SK-N-SH (cell line): ENCODE measurements at regions not wholly inside any gene's neighbourhood (a gene's known extent, or its start where the extent isn't known, plus 50 kb on each side); places are given as distances from the start of the nearest gene placed in this dataset.

Experiments
- CTCF ChIA-PET: fragments of 300-600, 350-600 bp; formaldehyde crosslinking; extraction: SDS; loops from one replicate; lab custom pipeline; 2021; lab: Yijun Ruan, JAX
- POLR2A ChIA-PET: fragments of 350-600 bp; sonication (Branson Sonifier 250); formaldehyde crosslinking; extraction: SDS; loops from one replicate; lab custom pipeline; 2020; ENCODE audit warnings: antibody characterized with exemption, inconsistent platforms; lab: Yijun Ruan, JAX
- DNase-seq: peaks from one replicate; pipeline ENCODE4 v3.0.0; 2012
- H2AFZ ChIP-seq: fragments of 200-600 bp; sonication (generic); 2 replicates; pipeline ENCODE4 v1.8.1; 2016; ENCODE audit warnings: antibody characterized with exemption, mild to moderate bottlenecking, low read depth
- H3F3A ChIP-seq: fragments of 200-600 bp; sonication (generic); replicated peaks from 2 replicates; pipeline ENCODE3; 2016; ENCODE audit warnings: antibody characterized with exemption, mild to moderate bottlenecking; ENCODE audit not compliant: insufficient read depth
- H3K27ac ChIP-seq, 2 experiments: fragments of 200-500 bp in 1 of 2; fragments of 200-600 bp in 1 of 2; sonication (Bioruptor generic) in 1 of 2; sonication (generic), shearing (Covaris generic) in 1 of 2; 2 replicates each; pipeline versions ENCODE4 v1.5.1 to v1.6.1; 2014 to 2016; ENCODE audit warnings: low read depth in 2 of 2, inconsistent platforms in 1 of 2, low read length in 1 of 2, mild to moderate bottlenecking in 1 of 2, mixed read lengths in 1 of 2
- H3K27me3 ChIP-seq: fragments of 200-600 bp; sonication (generic), shearing (Covaris generic); 2 replicates; pipeline ENCODE4 v1.6.1; 2016; ENCODE audit warnings: mixed run types; ENCODE audit not compliant: insufficient read depth
- H3K36me3 ChIP-seq, 2 experiments: fragments of 200-500 bp in 1 of 2; fragments of 200-600 bp in 1 of 2; sonication (Bioruptor generic) in 1 of 2; sonication (generic) in 1 of 2; replicated peaks in 1 of 2; 2 replicates each; pipeline versions ENCODE3 to v1.5.1; 2014 to 2016; ENCODE audit warnings: low read length in 1 of 2, mild to moderate bottlenecking in 1 of 2; ENCODE audit not compliant: insufficient read depth in 2 of 2, control insufficient read depth in 1 of 2
- H3K4me1 ChIP-seq, 2 experiments: fragments of 200-500 bp in 1 of 2; fragments of 200-600 bp in 1 of 2; sonication (Bioruptor generic) in 1 of 2; sonication (generic), shearing (Covaris generic) in 1 of 2; 2 replicates each; pipeline versions ENCODE4 v1.5.1 to v1.6.1; 2014 to 2016; ENCODE audit warnings: low read depth in 1 of 2, low read length in 1 of 2, mixed run types in 1 of 2; ENCODE audit not compliant: insufficient read depth in 2 of 2, control insufficient read depth in 1 of 2
- H3K4me2 ChIP-seq: fragments of 200-600 bp; sonication (generic), shearing (Covaris generic); 2 replicates; pipeline ENCODE4 v1.6.1; 2017; ENCODE audit warnings: mixed run types
- H3K4me3 ChIP-seq, 2 experiments: fragments of 200-500 bp in 1 of 2; fragments of 200-600 bp in 1 of 2; sonication (Bioruptor generic) in 1 of 2; sonication (generic), shearing (Covaris generic) in 1 of 2; 2 replicates each; pipeline versions ENCODE4 v1.5.1 to v1.8.1; 2014 to 2016; ENCODE audit warnings: low read depth in 2 of 2, inconsistent platforms in 1 of 2, low read length in 1 of 2, mild to moderate bottlenecking in 1 of 2, mixed read lengths in 1 of 2, moderate library complexity in 1 of 2
- H3K79me2 ChIP-seq: fragments of 200-600 bp; sonication (generic); 2 replicates; pipeline ENCODE4 v1.8.1; 2017; ENCODE audit warnings: mild to moderate bottlenecking; ENCODE audit not compliant: insufficient read depth
- H3K9ac ChIP-seq: fragments of 200-600 bp; sonication (generic); 2 replicates; pipeline ENCODE4 v1.6.1; 2017; ENCODE audit warnings: mixed run types
- H3K9me2 ChIP-seq: fragments of 200-600 bp; sonication (generic); 2 replicates; pipeline ENCODE4 v1.6.1; 2017; ENCODE audit warnings: mixed run types
- H3K9me3 ChIP-seq: fragments of 200-600 bp; sonication (generic); 2 replicates; pipeline ENCODE4 v1.6.1; 2017; ENCODE audit warnings: mixed run types, mild to moderate bottlenecking, moderate library complexity
- H4K20me1 ChIP-seq: fragments of 200-600 bp; sonication (generic); 2 replicates; pipeline ENCODE4 v1.6.1; 2017; ENCODE audit warnings: mild to moderate bottlenecking, mixed run types; ENCODE audit not compliant: insufficient read depth
- CHD2 ChIP-seq: fragments of 150-350 bp; IDR thresholded peaks from 2 replicates; pipeline ENCODE4 v1.6.1; 2018; ENCODE audit warnings: low read length; ENCODE audit not compliant: partially characterized antibody
- ELF1 ChIP-seq: IDR thresholded peaks from 2 replicates; pipeline ENCODE4 v1.4.0; 2012
- EP300 ChIP-seq, 2 experiments: IDR thresholded peaks; 2 replicates each; pipeline versions ENCODE4 v1.4.0 to v1.6.1; 2012; ENCODE audit warnings: borderline replicate concordance in 1 of 2, low read depth in 1 of 2, low read length in 1 of 2
- FOSL2 ChIP-seq: IDR thresholded peaks from 2 replicates; pipeline ENCODE4 v1.4.0; 2012; ENCODE audit warnings: low read depth, mild to moderate bottlenecking, moderate library complexity, borderline replicate concordance
- FOXM1 ChIP-seq: IDR thresholded peaks from 2 replicates; pipeline ENCODE4 v1.4.0; 2012; ENCODE audit warnings: low read depth, mild to moderate bottlenecking
- GABPA ChIP-seq: IDR thresholded peaks from 2 replicates; pipeline ENCODE4 v1.4.0; 2012; ENCODE audit warnings: low read depth, mild to moderate bottlenecking
- MEF2A ChIP-seq: IDR thresholded peaks from 2 replicates; pipeline ENCODE4 v1.4.0; 2012; ENCODE audit warnings: low read depth, borderline replicate concordance
- NRF1 ChIP-seq: IDR thresholded peaks from 2 replicates; pipeline ENCODE4 v1.6.1; 2012; ENCODE audit warnings: low read depth, mild to moderate bottlenecking, low read length
- POLR2AphosphoS5 ChIP-seq: IDR thresholded peaks from 2 replicates; pipeline ENCODE4 v1.6.1; 2012; ENCODE audit warnings: low read depth, low read length
- RAD21 ChIP-seq: IDR thresholded peaks from 2 replicates; pipeline ENCODE4 v1.6.1; 2012; ENCODE audit warnings: mild to moderate bottlenecking, low read length
- RCOR1 ChIP-seq: fragments of 150-350 bp; IDR thresholded peaks from 2 replicates; pipeline ENCODE4 v1.6.1; 2017; ENCODE audit warnings: antibody characterized with exemption, low read length
- RXRA ChIP-seq: IDR thresholded peaks from 2 replicates; pipeline ENCODE4 v1.4.0; 2012; ENCODE audit warnings: low read depth, mild to moderate bottlenecking, borderline replicate concordance
- TAF1 ChIP-seq: IDR thresholded peaks from 2 replicates; pipeline ENCODE4 v1.6.1; 2012; ENCODE audit warnings: low read depth, mild to moderate bottlenecking, low read length, moderate library complexity, borderline replicate concordance
- TCF12 ChIP-seq: IDR thresholded peaks from 2 replicates; pipeline ENCODE4 v1.4.0; 2012
- TEAD4 ChIP-seq: IDR thresholded peaks from 2 replicates; pipeline ENCODE4 v1.4.0; 2012; ENCODE audit warnings: mild to moderate bottlenecking, borderline replicate concordance; ENCODE audit not compliant: insufficient read depth
- YY1 ChIP-seq: IDR thresholded peaks from 2 replicates; pipeline ENCODE4 v1.4.0; 2012; ENCODE audit warnings: low read depth, mild to moderate bottlenecking
- WGBS: methylation state at CpG from one replicate; pipeline ENCODE4 v1.1.6; 2017; ENCODE audit warnings: low lambda C conversion rate; 5-methylcytosine and 5-hydroxymethylcytosine counted together
- TF ChIP-seq, protein P1 (sequence below): fragments of 150-350 bp; IDR thresholded peaks from 2 replicates; pipeline ENCODE4 v1.6.1; 2017; ENCODE audit warnings: antibody characterized with exemption, low read length, low read depth, borderline replicate concordance
- TF ChIP-seq, protein P2 (sequence below): IDR thresholded peaks from 2 replicates; pipeline ENCODE4 v1.4.0; 2012; ENCODE audit warnings: low read depth, borderline replicate concordance
- TF ChIP-seq, protein P3 (sequence below): fragments of 150-350 bp; IDR thresholded peaks from 2 replicates; pipeline ENCODE4 v1.6.1; 2016; ENCODE audit warnings: mild to moderate bottlenecking, low read depth, low read length
- TF ChIP-seq, protein P4 (sequence below): IDR thresholded peaks from 2 replicates; pipeline ENCODE4 v1.4.0; 2012; ENCODE audit warnings: low read depth, borderline replicate concordance

DNA sequence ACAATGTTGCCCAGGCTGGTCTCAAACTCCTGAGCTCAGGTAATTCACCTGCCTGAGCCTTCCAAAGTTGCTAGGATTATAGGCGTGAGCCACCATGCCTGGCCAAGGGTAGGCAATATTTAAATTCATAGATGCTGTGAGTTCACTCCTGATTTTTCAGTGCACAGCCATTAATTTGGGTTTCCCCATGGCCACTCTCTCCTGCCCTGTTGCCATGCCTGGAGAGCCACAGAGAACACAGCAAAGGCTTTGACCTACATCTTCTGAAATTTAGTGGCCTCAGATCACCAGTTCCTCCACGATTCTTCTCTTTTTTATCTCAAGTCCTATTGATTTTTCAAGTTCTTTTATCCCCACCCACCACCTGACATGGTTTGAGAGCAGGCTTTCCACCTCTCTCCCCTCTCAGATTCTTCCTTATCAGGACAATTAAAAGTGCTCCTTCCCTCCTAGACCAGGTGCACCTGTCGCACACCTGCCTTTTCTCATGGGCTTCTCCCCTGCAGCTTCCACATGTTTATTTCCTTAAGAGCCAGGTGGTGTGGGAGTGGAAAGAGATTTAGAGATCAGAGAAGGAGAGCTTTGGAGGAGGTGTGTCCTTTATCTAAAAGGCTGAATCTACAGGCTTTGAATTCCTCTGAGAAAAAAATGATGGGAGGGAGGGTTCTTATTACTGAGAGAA is 123.8 kb downstream of the ADRA2A start:
- Histone ChIP-seq H3K36me3 (no peaks in the 10 kb centered on the region), H3K27ac (no peak overlapping the region), H3K79me2 (no peaks in the 10 kb centered on the region), H3F3A (no peaks in the 10 kb centered on the region), H3K9me2 (no peaks in the 10 kb centered on the region), H3K4me2 (no peak overlapping the region), H2AFZ (no peak overlapping the region), H4K20me1 (no peaks in the 10 kb centered on the region), H3K9ac (no peak overlapping the region), H3K4me1 (no peaks in the 10 kb centered on the region), H3K27me3 (no peaks in the 10 kb centered on the region), H3K9me3 (no peaks in the 10 kb centered on the region), H3K4me3 (no peak overlapping the region)
- WGBS: 17% methylated on average over 2 of the region's 3 CpGs
- ChIA-PET POLR2A (no interaction called here), CTCF (no interaction called here)
- no peak for TF ChIP-seq TEAD4
- TF ChIP-seq, protein P1, sequence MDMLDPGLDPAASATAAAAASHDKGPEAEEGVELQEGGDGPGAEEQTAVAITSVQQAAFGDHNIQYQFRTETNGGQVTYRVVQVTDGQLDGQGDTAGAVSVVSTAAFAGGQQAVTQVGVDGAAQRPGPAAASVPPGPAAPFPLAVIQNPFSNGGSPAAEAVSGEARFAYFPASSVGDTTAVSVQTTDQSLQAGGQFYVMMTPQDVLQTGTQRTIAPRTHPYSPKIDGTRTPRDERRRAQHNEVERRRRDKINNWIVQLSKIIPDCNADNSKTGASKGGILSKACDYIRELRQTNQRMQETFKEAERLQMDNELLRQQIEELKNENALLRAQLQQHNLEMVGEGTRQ: no peak
- TF ChIP-seq, protein P2, sequence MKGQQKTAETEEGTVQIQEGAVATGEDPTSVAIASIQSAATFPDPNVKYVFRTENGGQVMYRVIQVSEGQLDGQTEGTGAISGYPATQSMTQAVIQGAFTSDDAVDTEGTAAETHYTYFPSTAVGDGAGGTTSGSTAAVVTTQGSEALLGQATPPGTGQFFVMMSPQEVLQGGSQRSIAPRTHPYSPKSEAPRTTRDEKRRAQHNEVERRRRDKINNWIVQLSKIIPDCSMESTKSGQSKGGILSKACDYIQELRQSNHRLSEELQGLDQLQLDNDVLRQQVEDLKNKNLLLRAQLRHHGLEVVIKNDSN: no peak
- TF ChIP-seq, protein P3, sequence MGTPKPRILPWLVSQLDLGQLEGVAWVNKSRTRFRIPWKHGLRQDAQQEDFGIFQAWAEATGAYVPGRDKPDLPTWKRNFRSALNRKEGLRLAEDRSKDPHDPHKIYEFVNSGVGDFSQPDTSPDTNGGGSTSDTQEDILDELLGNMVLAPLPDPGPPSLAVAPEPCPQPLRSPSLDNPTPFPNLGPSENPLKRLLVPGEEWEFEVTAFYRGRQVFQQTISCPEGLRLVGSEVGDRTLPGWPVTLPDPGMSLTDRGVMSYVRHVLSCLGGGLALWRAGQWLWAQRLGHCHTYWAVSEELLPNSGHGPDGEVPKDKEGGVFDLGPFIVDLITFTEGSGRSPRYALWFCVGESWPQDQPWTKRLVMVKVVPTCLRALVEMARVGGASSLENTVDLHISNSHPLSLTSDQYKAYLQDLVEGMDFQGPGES: no peak
- no peak for TF ChIP-seq MEF2A
- TF ChIP-seq GABPA: no peak
- TF ChIP-seq FOSL2: no peak
- no peak for TF ChIP-seq POLR2AphosphoS5
- no peak for TF ChIP-seq YY1
- TF ChIP-seq EP300 (IDR thresholded peaks at IDR 0.05; ENCODE audit: borderline replicate concordance in 1 of 2, low read depth in 1 of 2, low read length in 1 of 2): no peak
- TF ChIP-seq TAF1: no peak
- no peak for TF ChIP-seq ELF1
- no peak for TF ChIP-seq RCOR1
- TF ChIP-seq, protein P4, sequence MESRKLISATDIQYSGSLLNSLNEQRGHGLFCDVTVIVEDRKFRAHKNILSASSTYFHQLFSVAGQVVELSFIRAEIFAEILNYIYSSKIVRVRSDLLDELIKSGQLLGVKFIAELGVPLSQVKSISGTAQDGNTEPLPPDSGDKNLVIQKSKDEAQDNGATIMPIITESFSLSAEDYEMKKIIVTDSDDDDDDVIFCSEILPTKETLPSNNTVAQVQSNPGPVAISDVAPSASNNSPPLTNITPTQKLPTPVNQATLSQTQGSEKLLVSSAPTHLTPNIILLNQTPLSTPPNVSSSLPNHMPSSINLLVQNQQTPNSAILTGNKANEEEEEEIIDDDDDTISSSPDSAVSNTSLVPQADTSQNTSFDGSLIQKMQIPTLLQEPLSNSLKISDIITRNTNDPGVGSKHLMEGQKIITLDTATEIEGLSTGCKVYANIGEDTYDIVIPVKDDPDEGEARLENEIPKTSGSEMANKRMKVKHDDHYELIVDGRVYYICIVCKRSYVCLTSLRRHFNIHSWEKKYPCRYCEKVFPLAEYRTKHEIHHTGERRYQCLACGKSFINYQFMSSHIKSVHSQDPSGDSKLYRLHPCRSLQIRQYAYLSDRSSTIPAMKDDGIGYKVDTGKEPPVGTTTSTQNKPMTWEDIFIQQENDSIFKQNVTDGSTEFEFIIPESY: no peak
- TF ChIP-seq RAD21: no peak
- no peak for TF ChIP-seq FOXM1
- TF ChIP-seq CHD2: no peak
- no peak for TF ChIP-seq RXRA
- no peak for TF ChIP-seq NRF1
- TF ChIP-seq TCF12: no peak
- DNase-seq: no peak
